ENCODE measurements at regions not wholly inside any gene's neighbourhood (a gene's known extent, or its start where the extent isn't known, plus 50 kb on each side); places are given as distances from the start of the nearest gene placed in this dataset.

- Histone ChIP-seq H3K79me1 (ENCODE audit: low read depth, low read length) (no peaks in the 10 kb centered on the region), H3K18ac (ENCODE audit: low read length) (no peak overlapping the region), H3K36me3 (replicated peaks in 1 of 2; ENCODE audit: control insufficient read depth in 2 of 2, insufficient read depth in 2 of 2, low read length in 2 of 2) (no peaks in the 10 kb centered on the region), H2AFZ (ENCODE audit: low read length) (peak overlapping the region; percentile 74), H2BK120ac (ENCODE audit: low read depth, low read length) (no peak overlapping the region), H2BK5ac (ENCODE audit: low read length) (no peak overlapping the region), H3K9ac (ENCODE audit: low read depth, low read length, poor library complexity) (no peak overlapping the region), H3K27ac (replicated peaks; ENCODE audit: low read length) (no peak overlapping the region), H4K91ac (ENCODE audit: low read depth, low read length, poor library complexity) (no peak overlapping the region), H2BK12ac (ENCODE audit: low read length) (no peak overlapping the region), H3K27me3 (ENCODE audit: control insufficient read depth in 3 of 3, insufficient read depth in 3 of 3, low read depth in 1 of 3, low read length in 3 of 3) (no peaks in the 10 kb centered on the region), H3K9me3 (replicated peaks in 1 of 2; ENCODE audit: control insufficient read depth in 2 of 2, insufficient read depth in 1 of 2, low read depth in 1 of 2, low read length in 2 of 2) (no peaks in the 10 kb centered on the region), H3K4me1 (ENCODE audit: control insufficient read depth in 2 of 2, insufficient read depth in 1 of 2, low read depth in 1 of 2, low read length in 2 of 2) (peaks cover 2 to 6% of the 10 kb centered on the region in 2 donors), H3K4ac (ENCODE audit: low read length) (no peak overlapping the region), H3K23ac (ENCODE audit: low read depth, low read length, poor library complexity) (no peak overlapping the region), H3K14ac (ENCODE audit: low read length) (no peak overlapping the region), H4K8ac (ENCODE audit: low read depth, low read length) (no peak overlapping the region), H2AK5ac (ENCODE audit: low read depth, low read length) (no peak overlapping the region), H3K4me3 (ENCODE audit: low read length in 2 of 2) (no peak overlapping the region), H2BK15ac (ENCODE audit: low read length) (no peak overlapping the region), H3K4me2 (ENCODE audit: insufficient read depth, low read length, poor library complexity, severe bottlenecking) (no peak overlapping the region)
- no CpG with 5 or more reads among the region's 1 CpG for WGBS, 2 donors (ENCODE audit: extremely low coverage in 2 of 2, insufficient read length in 2 of 2, insufficient replicate concordance in 1 of 2)
- no peak for DNase-seq (ENCODE audit: low spot score)
Measured at GRCh38 chr15:39230908-39231285, 350.0 kb upstream of the THBS1 start.

- Histone ChIP-seq H4K8ac (ENCODE audit: low read depth, low read length) (no peak overlapping the region), H2BK12ac (ENCODE audit: low read length) (no peak overlapping the region), H3K23ac (ENCODE audit: low read depth, low read length, poor library complexity) (no peak overlapping the region), H2BK120ac (ENCODE audit: low read depth, low read length) (no peak overlapping the region), H3K14ac (ENCODE audit: low read length) (no peak overlapping the region), H2BK5ac (ENCODE audit: low read length) (no peak overlapping the region), H3K27ac (replicated peaks; ENCODE audit: low read length) (no peak overlapping the region), H3K79me1 (ENCODE audit: low read depth, low read length) (no peaks in the 10 kb centered on the region), H3K18ac (ENCODE audit: low read length) (no peak overlapping the region), H2AK5ac (ENCODE audit: low read depth, low read length) (no peak overlapping the region), H3K9me3 (replicated peaks in 1 of 2; ENCODE audit: control insufficient read depth in 2 of 2, insufficient read depth in 1 of 2, low read depth in 1 of 2, low read length in 2 of 2) (no peaks in the 10 kb centered on the region), H3K4me2 (ENCODE audit: insufficient read depth, low read length, poor library complexity, severe bottlenecking) (no peak overlapping the region), H4K91ac (ENCODE audit: low read depth, low read length, poor library complexity) (no peak overlapping the region), H3K9ac (ENCODE audit: low read depth, low read length, poor library complexity) (no peak overlapping the region), H2AFZ (ENCODE audit: low read length) (peak overlapping the region; percentile 56), H2BK15ac (ENCODE audit: low read length) (no peak overlapping the region), H3K36me3 (replicated peaks in 1 of 2; ENCODE audit: control insufficient read depth in 2 of 2, insufficient read depth in 2 of 2, low read length in 2 of 2) (no peaks in the 10 kb centered on the region), H3K4ac (ENCODE audit: low read length) (no peak overlapping the region), H3K27me3 (ENCODE audit: control insufficient read depth in 3 of 3, insufficient read depth in 3 of 3, low read depth in 1 of 3, low read length in 3 of 3) (no peaks in the 10 kb centered on the region), H3K4me3 (ENCODE audit: low read length in 2 of 2) (no peak overlapping the region), H3K4me1 (ENCODE audit: control insufficient read depth in 2 of 2, insufficient read depth in 1 of 2, low read depth in 1 of 2, low read length in 2 of 2) (peaks cover 2 to 6% of the 10 kb centered on the region in 2 donors)
- no peak for DNase-seq (ENCODE audit: low spot score)
- no CpG with 5 or more reads among the region's 4 CpGs for WGBS, 2 donors (ENCODE audit: extremely low coverage in 2 of 2, insufficient read length in 2 of 2, insufficient replicate concordance in 1 of 2)
Measured at GRCh38 chr15:39232512-39232911, 348.4 kb upstream of the THBS1 start.

- Histone ChIP-seq H2BK15ac (ENCODE audit: low read length) (no peak overlapping the region), H2AFZ (ENCODE audit: low read length) (no peak overlapping the region), H3K36me3 (replicated peaks in 1 of 2; ENCODE audit: control insufficient read depth in 2 of 2, insufficient read depth in 2 of 2, low read length in 2 of 2) (no peaks in the 10 kb centered on the region), H3K27me3 (ENCODE audit: control insufficient read depth in 3 of 3, insufficient read depth in 3 of 3, low read depth in 1 of 3, low read length in 3 of 3) (no peaks in the 10 kb centered on the region), H2AK5ac (ENCODE audit: low read depth, low read length) (no peak overlapping the region), H3K9me3 (replicated peaks in 1 of 2; ENCODE audit: control insufficient read depth in 2 of 2, insufficient read depth in 1 of 2, low read depth in 1 of 2, low read length in 2 of 2) (no peaks in the 10 kb centered on the region), H3K79me1 (ENCODE audit: low read depth, low read length) (no peaks in the 10 kb centered on the region), H3K4ac (ENCODE audit: low read length) (no peak overlapping the region), H3K9ac (ENCODE audit: low read depth, low read length, poor library complexity) (no peak overlapping the region), H3K4me2 (ENCODE audit: insufficient read depth, low read length, poor library complexity, severe bottlenecking) (no peak overlapping the region), H4K8ac (ENCODE audit: low read depth, low read length) (no peak overlapping the region), H2BK120ac (ENCODE audit: low read depth, low read length) (no peak overlapping the region), H3K18ac (ENCODE audit: low read length) (no peak overlapping the region), H4K91ac (ENCODE audit: low read depth, low read length, poor library complexity) (no peak overlapping the region), H3K14ac (ENCODE audit: low read length) (no peak overlapping the region), H2BK12ac (ENCODE audit: low read length) (no peak overlapping the region), H3K27ac (replicated peaks; ENCODE audit: low read length) (no peak overlapping the region), H3K4me3 (ENCODE audit: low read length in 2 of 2) (no peak overlapping the region), H2BK5ac (ENCODE audit: low read length) (no peak overlapping the region), H3K4me1 (ENCODE audit: control insufficient read depth in 2 of 2, insufficient read depth in 1 of 2, low read depth in 1 of 2, low read length in 2 of 2) (peaks cover 2 to 6% of the 10 kb centered on the region in 2 donors), H3K23ac (ENCODE audit: low read depth, low read length, poor library complexity) (no peak overlapping the region)
- no peak for DNase-seq (ENCODE audit: low spot score)
- no CpG with 5 or more reads among the region's 5 CpGs for WGBS, 2 donors (ENCODE audit: extremely low coverage in 2 of 2, insufficient read length in 2 of 2, insufficient replicate concordance in 1 of 2)
Measured at GRCh38 chr15:39235084-39235795, 345.6 kb upstream of the THBS1 start.

- Histone ChIP-seq H3K9ac (ENCODE audit: low read depth, low read length, poor library complexity) (no peak overlapping the region), H3K27me3 (ENCODE audit: control insufficient read depth in 3 of 3, insufficient read depth in 3 of 3, low read depth in 1 of 3, low read length in 3 of 3) (no peaks in the 10 kb centered on the region), H2BK15ac (ENCODE audit: low read length) (no peak overlapping the region), H3K79me1 (ENCODE audit: low read depth, low read length) (no peaks in the 10 kb centered on the region), H3K4me2 (ENCODE audit: insufficient read depth, low read length, poor library complexity, severe bottlenecking) (no peak overlapping the region), H3K4me3 (ENCODE audit: low read length in 2 of 2) (no peak overlapping the region), H2BK12ac (ENCODE audit: low read length) (no peak overlapping the region), H3K9me3 (replicated peaks in 1 of 2; ENCODE audit: control insufficient read depth in 2 of 2, insufficient read depth in 1 of 2, low read depth in 1 of 2, low read length in 2 of 2) (no peaks in the 10 kb centered on the region), H2AFZ (ENCODE audit: low read length) (no peak overlapping the region), H3K4me1 (ENCODE audit: control insufficient read depth in 2 of 2, insufficient read depth in 1 of 2, low read depth in 1 of 2, low read length in 2 of 2) (no peaks in the 10 kb centered on the region), H2AK5ac (ENCODE audit: low read depth, low read length) (no peak overlapping the region), H3K27ac (replicated peaks; ENCODE audit: low read length) (no peak overlapping the region), H3K4ac (ENCODE audit: low read length) (no peak overlapping the region), H2BK120ac (ENCODE audit: low read depth, low read length) (no peak overlapping the region), H3K18ac (ENCODE audit: low read length) (no peak overlapping the region), H2BK5ac (ENCODE audit: low read length) (no peak overlapping the region), H3K23ac (ENCODE audit: low read depth, low read length, poor library complexity) (no peak overlapping the region), H3K14ac (ENCODE audit: low read length) (no peak overlapping the region), H4K8ac (ENCODE audit: low read depth, low read length) (no peak overlapping the region), H4K91ac (ENCODE audit: low read depth, low read length, poor library complexity) (no peak overlapping the region), H3K36me3 (replicated peaks in 1 of 2; ENCODE audit: control insufficient read depth in 2 of 2, insufficient read depth in 2 of 2, low read length in 2 of 2) (no peaks in the 10 kb centered on the region)
- no peak for DNase-seq (ENCODE audit: low spot score)
Measured at GRCh38 chr15:39236375-39236774, 344.5 kb upstream of the THBS1 start.

Measured in neuronal stem cell (in vitro differentiated cells).